Hematopoietic multipotent progenitor cell treated with erythropoietin and hydrocortisone succinate and interleukin-3 and kit ligand, for 8 days (in vitro differentiated cells): ENCODE measurements at regions not wholly inside any gene's neighbourhood (a gene's known extent, or its start where the extent isn't known, plus 50 kb on each side); places are given as distances from the start of the nearest gene placed in this dataset.

Experiments
- DNase-seq: peaks from one replicate; pipeline ENCODE4 v3.0.0-alpha.2; 2015

DNA sequence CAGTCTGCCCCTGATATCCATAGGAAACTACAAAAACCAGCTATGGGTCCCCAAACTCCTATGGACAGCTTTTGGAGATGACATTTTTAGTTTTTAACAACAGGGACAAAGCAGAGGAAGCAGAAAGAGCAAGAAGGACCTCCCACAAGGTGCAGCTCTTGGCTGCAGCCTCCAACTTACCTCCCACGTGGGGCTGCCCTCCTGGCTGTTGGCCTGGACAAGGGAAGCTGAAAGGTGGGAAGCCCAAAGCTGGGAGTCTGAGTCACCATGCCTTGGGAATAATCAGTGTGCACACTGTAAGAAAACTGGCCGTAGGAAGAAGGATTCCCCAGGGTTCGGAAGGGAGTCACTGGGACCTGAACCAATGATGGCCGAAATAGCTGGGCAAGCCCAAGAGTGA, 51.8 kb upstream of the PAX1 start:
- DNase-seq, result no peak

DNA sequence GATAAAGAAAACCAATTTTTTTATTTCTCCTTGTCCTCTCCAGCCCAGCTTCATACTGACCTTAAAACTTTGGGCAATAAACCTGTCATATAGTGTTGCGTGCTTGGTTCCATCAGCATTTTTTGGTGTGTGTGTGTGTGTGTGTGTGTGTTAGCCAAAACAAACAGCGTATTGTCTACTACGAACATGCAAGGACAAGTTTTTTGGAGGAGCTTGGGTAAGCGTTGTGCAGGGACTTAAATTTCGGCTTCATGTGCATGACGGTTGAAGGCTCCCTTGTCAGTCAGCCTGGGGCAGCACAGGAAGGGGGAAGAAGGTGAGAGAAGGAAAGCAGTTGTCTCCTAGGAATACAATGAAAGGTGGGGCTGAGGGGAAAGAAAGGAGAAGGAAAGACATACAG, 62.0 kb upstream of the PAX1 start:
- no peak for DNase-seq

DNA sequence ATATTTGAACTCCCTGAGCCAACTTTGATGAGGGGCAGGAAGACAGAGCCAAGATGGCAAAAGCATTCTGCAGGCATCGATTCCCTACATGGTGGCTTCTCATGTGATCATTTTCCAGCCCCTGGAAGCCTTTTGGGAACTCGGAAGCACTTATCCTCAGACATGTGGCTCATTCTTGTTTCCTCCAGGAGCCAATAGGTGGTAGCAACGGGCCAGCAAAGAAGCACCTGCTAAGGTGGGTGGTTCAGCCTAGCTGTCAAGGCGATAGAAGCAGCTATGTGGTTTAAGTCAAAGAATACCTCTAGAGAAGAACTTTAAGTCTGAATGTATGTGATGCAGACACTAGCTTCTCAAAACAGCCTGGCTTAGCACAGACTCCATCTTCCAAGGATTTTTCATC, 64.9 kb upstream of the PAX1 start:
- DNase-seq, result no peak

DNA sequence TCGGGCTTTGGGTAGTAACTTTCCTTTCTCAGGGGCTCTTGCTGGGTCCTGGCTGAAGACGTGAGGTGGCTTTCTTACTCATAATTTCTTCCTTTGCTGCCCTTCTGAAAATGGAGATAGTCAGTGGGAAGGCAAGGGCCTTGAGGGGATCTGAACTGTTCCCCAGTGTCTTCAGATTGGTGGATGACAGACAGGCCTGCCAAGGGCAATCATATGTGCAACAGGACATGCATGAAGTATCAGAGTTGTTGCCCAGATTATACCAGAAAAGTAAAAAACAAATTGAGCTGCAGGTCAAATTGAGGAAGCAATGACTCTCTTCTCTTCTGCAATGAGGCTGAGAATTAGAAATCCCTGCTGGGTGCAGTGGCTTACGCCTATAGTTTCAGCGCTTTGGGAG, 71.6 kb upstream of the PAX1 start:
- DNase-seq, result no peak

DNA sequence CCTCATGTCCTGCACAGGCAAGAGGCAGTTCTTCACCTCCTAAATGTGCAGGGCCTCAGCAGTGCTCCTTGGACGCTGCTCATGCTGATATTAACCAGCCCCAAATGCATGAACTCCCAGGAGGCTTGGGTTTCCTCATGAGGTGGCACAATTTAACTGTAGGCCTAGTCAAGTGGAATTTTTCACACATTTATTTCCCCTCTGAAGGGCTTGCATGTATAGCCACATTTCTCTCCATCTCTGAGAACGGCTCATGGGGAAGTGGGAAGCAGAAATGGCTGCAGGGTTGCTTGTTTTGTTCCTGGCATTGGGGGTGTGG, 72.8 kb upstream of the PAX1 start:
- no peak for DNase-seq

DNA sequence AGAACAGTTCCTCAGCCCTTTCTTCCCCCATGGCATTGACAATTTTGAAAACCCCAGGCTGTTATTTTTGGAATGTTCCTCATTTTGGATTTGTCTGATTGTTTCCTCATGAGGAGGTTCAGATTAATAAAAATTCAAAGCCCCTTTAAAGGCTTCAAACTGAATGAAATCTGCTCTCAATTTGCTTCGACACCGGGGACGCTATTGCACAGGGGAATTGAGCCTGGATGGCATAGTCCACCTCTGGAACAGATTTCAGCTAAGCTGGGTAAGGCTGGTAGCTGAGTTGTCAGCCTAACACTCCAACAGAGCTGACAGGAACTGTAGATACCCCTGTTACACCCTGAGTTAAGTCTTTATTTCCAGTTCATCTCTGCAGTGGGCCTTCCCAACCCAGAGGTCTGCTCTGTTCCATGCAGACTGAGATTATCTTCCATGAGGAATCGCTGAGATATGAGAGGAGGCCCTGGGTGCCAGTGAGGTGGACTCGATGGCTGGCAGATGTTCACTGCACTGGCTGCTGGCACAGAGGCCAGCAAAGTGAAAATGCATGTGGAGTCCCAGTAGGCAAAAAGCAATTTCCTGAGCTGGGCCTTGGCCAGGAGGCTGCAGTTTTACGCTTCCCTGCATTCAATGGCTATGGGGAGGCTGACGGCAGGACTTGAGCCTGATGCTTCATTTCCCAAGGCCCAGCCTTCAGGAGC, 73.3 kb upstream of the PAX1 start:
- no peak for DNase-seq

DNA sequence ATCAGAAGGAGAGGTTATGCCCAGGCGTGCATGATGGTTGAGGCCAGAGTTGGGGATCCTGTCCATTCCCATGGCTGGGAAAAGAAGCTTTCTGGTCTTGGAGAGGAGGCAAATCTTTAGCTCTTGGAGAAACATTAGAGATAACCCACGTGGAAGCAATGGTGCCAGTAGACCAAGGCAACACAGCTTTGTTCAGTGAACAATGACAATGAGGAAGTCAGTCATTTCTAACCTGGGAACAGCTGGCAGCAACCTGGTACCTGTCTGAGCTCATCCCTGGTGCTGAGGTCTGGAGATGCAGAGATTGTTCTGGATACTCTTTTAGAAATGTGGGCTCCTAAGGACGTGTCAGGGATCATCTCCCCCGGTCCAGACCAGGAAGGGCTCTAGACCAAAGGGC, 76.7 kb upstream of the PAX1 start:
- no peak for DNase-seq

DNA sequence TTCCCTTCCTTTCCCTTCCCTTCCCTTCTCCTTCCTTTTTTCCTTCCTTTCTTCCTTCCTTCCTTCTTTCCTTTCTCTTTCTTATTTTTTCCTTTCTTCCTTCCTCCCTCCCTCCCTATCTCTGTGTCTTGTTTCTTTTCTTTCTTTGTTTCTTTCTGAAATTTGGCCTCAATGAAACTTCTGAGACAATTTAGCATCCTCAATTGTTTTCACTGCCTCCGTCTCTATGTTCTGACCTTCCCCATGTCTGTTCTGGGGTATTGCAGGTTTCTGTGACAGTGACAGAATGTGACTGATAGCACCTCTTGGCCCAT, 81.7 kb upstream of the PAX1 start:
- no peak for DNase-seq

DNA sequence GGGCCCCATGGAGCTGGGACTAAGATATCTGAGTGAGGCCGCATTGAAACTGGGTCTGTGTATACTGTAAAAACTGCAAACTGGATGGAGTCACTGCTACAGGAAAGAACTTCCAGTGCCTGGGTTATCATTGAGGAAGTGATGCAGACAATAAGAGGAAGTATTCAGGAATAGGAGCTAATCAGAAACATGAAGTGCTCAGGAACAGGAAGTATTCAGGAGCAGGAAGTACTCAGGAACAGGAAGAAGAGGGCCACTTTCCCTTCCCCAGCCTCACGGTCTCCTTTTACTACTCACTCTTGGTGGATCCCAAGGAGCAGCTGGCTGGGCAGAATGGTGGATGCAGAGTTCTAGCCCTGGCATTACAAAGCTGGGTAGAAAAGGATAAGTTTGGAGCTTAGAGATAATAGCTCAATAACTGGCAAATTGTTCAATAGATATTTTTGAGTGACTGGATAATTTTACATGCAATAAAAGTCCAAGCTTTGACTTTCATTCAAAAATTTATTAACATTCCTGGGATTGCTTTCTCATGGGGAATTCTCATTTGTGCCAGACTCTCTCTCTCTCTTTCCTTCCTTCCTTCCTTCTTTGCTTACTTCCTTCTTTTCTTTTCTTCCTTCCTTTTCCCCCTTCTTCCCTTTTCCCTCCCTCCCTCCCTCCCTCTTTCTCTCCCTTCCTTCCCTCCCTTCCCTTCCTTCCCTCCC, 82.2 kb upstream of the PAX1 start:
- DNase-seq, result no peak

DNA sequence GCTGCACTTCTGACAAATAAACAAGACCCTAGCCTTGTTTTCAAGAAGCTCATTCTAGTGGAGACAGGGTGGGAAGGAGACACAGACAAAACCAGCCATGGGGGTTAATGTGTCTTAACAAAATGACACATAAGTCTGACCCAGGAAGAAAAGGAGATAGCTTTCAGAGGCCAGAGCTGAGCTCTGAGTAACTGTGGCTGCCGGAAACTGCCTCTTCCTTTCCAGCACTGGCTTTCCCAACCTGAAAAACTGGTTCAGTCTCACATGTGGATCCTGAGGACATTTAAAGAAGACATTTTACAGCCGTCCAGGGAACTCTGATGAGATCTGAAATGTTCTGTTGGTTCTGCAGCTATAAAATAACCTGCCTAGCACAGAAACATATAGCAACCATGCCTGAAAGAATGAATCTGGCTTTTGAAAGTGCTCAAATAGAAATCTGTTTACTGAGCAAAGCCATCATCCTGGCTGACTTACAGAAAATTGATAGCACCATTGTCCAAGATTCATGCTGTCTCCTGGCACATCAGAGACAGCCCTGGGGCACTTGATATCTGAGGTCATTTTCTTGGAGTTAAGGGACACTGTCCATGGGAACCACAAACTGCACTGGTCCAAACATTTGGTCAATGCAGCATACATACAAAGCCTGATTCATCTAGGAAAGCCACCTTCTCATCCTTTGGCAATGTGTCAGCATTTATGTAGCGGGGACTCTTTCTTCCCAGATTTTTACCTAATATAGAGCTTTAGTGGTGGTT, 83.2 kb upstream of the PAX1 start:
- DNase-seq, result no peak

DNA sequence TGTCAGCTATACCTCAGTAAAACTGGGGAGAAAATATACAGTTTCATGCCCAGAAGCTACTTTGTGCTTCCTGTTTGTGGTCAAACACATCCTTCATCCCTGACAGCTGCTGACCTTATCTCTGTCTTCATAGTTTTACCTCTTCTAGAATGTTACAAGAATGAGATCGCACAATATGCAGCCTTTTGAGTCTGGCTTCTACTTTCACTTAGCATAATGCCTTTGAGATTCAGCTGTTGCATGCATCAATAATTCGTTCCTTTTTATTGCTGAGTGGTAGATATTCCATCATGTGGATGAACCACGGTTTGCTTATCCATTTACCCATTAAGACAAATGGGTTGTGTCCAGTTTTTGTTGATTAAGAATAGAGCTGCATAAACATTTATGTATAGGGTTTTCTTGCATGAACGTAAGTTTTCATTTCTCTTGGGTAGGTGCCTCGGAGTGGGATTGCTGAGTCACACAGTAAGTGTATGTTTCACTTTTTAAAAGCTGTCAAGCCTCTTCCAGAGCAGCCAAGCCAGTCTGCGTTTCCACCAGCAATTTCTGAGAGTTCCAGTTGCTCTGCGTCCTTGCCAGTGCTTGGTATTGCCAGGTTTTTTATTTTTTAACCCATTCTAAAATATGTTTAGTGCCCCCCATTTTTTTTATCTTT, 86.6 kb upstream of the PAX1 start:
- DNase-seq, result no peak

DNA sequence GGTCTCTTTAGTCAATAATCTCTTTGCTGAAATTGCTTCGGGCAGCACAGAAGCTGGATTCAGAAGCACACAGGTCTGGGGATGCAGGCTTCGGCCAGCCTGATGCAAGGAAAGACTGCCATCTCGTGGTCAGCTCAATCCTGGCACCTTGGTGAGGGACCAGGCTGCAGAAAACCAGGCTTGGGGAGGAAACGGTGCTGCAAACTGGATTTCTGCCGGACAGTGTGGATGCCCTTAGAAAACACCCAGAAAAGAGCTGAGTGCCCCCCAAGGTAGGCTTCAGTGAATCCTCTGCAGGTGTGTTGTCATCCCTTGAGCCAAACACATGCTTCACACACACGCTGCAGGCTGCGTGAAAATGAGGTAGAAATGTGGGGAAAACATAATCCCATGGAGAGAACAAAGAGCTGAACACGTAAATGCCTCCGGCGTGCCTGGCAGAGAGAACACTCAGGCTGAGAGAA, 89.8 kb upstream of the PAX1 start:
- DNase-seq, result peak; percentile 25

DNA sequence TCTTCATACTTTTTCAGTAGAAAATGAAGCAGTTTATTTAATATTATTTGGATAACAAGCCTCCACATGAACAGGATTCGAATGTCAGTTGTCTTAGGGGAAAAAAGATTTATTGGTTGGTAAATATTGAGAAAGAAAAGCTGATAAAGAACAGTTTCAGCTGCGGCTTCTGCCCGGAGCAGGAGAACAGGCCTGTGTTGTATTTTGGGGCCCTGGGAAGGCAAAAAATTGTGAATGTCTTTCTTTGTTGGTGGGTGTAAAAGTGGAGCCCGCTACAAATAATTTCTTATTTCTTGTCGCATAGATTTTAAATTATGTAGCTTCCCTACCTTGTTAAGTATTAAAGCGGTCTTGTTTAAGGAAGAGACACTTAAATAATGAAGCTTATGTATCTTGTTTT, 90.5 kb upstream of the PAX1 start:
- no peak for DNase-seq

DNA sequence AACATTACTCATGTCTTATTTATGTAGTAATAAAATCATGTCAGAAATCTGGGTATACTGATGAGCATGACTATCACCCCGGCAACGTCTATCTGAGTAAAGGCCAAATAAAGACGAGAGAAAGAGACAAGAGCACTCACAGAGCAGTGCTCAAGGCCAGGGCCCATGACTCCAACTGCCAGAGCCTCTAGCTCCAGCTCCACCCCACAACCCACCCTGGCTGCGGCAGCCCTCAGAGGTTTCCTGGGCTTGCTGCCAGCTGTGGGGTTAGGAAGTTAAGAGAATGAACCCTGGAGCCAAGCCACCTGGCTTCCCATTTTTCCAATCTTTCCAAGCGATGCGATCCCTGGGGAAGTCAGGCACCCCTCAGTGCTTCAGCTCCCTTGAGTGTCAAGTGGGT, 92.0 kb upstream of the PAX1 start:
- DNase-seq, result no peak

DNA sequence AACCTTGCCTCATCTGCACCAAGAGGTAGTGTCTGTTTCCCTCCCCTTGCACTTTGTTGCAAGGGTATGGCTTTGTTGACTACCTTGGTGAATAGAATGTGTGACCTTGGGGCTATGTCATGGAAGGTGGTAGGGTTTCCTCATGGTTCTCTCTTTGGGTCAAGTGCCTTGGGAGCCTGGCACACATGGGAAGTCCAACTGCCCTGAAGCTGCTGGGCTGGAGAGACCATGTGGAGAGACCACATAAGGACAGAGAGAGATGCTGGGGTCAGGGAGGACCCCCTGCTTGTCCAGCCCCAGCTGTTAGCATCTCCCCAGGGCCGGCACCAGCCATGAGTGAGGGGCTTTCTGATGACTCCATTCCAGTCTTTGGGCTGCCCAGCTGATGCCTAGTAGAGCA, 95.5 kb upstream of the PAX1 start:
- no peak for DNase-seq

DNA sequence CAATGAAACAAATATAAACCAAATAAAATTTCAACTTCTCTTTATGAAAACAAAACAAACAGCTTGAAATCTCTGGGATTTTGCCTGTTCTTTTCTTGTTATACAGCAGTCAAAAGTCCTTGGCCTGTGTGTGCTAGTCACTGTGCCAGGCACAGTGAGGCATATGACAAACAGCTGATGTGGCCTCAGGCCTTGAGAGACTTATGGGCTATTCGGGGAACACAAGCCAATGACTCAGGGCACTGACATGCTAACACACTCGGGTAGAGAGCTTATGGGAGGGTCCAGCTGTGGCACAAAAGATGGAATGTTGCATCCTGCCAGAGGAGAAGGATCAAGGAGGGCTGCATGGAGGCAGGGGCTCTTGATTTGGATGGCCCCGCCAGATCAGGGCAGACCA, 95.4 kb upstream of the NKX2-2 start:
- no peak for DNase-seq

DNA sequence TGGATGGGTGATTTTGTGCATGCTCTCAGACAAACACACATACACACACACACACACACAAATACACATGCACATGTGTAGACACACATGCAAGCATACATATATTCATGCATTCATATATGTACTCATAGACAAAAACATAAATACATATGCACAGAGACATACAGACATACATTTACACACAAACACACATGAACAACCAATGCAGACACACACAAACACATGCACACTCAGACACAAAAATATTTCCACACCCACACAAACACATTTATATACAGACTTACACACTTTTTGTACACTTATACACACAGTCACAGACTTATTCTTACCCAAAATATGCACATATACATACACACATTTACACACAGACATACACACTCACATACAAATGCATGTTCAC, 94.9 kb upstream of the NKX2-2 start:
- DNase-seq, result no peak

DNA sequence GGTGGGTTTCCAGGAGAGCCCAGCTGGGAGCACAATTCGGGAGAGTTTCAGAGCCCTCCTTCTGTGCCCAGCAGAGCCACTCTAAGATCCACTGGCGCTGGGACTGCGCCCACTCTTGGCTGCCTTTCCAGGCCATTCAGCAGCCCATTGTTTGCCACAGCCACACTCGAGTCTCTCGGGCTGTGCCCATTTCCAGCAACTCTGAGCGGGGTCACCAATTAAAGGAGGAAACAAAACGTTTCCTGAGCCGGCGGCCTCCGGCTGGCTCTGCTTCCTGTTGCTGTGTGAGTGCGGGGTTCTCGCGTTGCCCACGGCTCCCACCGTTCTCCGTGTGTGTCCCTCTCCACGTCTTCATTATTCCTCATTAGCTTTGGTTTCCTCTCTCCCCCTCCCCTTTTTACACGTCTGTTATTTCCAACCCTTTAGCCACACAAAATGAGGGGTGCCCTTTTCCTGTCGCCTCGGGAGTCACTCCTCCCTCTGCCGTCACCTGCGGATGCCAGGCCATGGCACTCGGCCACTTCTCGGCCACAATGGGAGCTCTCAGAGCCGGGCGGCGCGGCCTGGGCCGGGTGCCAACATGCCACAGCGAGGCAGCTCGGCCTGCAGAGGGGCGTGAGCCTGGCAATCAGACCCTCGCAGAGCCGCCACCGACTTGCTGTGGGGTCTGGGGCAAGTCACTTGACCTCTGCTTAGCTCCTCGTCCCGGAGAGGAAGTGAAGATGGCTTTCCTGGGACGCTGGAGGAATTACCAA, 94.3 kb upstream of the NKX2-2 start:
- DNase-seq, result no peak

DNA sequence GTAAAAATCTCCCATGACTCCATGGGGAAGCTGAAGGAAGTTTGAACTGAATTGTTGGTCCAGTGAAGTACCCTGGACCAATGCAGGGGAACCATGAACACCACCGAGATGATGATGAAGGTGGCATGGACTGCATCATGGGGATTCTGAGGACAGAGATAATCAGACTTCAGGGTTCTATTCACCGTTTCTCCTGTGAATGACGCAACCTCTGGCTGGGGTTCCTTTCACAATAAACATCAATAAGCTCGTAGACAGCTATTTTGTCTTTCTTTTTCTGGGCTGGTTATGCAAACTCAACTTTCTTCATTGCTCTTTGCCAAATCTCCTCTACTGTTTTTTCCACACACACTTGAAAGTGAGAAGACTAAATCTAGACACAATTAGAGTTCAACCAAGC, 87.9 kb upstream of the NKX2-2 start:
- DNase-seq, result no peak

DNA sequence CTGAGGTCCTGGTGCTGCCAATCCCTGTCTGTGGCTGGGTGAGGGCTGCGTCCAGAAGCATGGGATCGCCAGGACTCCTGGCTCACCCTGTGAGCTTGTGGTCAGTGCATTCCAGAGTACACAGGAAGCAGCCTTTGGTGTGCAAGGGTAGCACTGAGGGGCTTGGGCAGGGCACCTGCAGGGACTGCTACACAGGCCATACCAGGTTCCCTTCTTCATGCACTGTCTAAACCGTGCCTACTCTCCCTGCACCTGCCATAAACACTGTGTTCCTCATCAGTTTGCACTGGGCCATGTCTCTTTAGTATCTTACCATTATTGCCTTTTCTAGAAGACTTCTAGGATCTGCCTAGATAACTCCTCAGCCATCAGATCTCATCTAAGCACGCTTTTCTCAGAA, 72.8 kb upstream of the NKX2-2 start:
- no peak for DNase-seq

DNA sequence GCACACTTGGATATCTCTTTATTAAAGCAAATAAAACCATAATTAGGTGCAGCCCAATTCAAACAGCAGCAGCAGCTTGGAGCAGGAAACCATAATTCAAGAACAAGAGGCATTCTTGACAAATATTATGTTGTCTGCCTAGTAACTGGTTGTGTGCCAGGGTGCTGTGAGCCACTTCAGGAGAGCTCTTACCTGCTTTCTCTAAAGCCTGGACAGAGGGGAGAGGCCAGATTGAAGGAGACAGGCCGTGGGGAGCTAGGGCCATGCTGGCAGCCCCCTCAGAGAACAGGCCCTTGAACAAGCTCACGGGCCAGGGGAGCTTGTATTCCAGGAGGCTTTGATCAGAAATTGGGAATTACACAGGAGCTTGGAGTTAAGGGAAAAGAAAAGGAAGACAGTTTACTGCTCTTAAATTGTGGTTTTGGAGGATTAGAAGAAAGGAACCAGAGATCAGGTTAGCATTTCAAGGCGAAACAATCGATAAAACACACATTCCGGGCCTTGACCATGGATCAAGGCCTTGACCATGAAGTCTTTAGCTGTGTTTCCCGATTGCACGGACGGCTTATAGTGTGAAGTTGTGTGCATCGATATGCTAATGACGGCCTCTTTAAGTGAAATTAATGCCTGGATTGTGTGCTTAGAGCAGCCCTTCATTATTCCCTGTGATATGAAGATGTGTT, 69.8 kb upstream of the NKX2-2 start:
- no peak for DNase-seq

DNA sequence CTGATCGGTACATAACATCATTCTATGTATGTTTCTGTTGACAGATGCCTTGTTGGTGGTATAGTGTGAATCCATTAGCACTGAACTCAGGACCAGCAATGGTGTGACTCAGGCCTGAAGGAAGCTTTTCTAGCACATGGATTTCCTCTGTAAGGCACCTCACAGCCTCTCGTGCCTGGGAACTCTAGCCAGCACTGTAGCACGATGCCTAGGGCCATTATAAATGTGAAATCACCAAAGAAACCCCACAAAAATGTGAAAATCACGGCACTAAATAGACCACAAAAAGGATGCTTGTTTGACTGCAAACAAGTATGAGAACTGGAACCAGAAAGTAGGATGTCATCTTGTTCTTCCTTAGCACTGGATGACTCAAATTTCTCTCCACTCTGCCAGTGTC, 63.7 kb upstream of the NKX2-2 start:
- DNase-seq, result no peak
